GM18873 (cell line): ENCODE measurements at regions not wholly inside any gene's neighbourhood (a gene's known extent, or its start where the extent isn't known, plus 50 kb on each side); places are given as distances from the start of the nearest gene placed in this dataset.
A peak's percentile ranks its signal among the peaks of the same experiment; 100 is the strongest.

Experiments used
- ATAC-seq: cut with Tn5 transposase; IDR thresholded peaks from one replicate; pipeline ENCODE4 v1.9.1; 2021; ENCODE audit warnings: mild to moderate bottlenecking, moderate library complexity, moderate number of reproducible peaks; ENCODE audit not compliant: unreplicated experiment, low FRiP score

- no peak for ATAC-seq
These were observed 140.7 kb downstream of the NOL4 start for GRCh38 chr18:34083910-34084535.

GRCh38 chr18:34077599-34077998 is 147.1 kb downstream of the NOL4 start:
- no peak for ATAC-seq

GRCh38 chr18:34075963-34076860 is 148.5 kb downstream of the NOL4 start:
- no peak for ATAC-seq

GRCh38 chr18:34061226-34061625 is 163.5 kb downstream of the NOL4 start:
- no peak for ATAC-seq

GRCh38 chr18:34055227-34055626 is 169.5 kb downstream of the NOL4 start:
- no peak for ATAC-seq

GRCh38 chr18:34050661-34051060 is 174.1 kb downstream of the NOL4 start:
- ATAC-seq = no peak

- ATAC-seq = no peak
These were observed 175.2 kb downstream of the NOL4 start for GRCh38 chr18:34049511-34049910.

GRCh38 chr18:34048423-34048822 is 176.3 kb downstream of the NOL4 start:
- no peak for ATAC-seq

- ATAC-seq = no peak
These were observed 182.1 kb downstream of the NOL4 start for GRCh38 chr18:34042423-34043146.

GRCh38 chr18:34039611-34040010 is 185.1 kb downstream of the NOL4 start:
- ATAC-seq = no peak

- peak; percentile 56 for ATAC-seq
These were observed 185.5 kb downstream of the NOL4 start for GRCh38 chr18:34039201-34039600.

- no peak for ATAC-seq
These were observed 186.6 kb downstream of the NOL4 start for GRCh38 chr18:34038086-34038485.

GRCh38 chr18:34033968-34034367 is 190.7 kb downstream of the NOL4 start:
- ATAC-seq = no peak

GRCh38 chr18:34031810-34032209 is 192.9 kb downstream of the NOL4 start:
- ATAC-seq = no peak

- ATAC-seq = no peak
These were observed 196.4 kb downstream of the NOL4 start for GRCh38 chr18:34028324-34028723.

GRCh38 chr18:34025191-34025801 is 199.4 kb downstream of the NOL4 start:
- no peak for ATAC-seq

- no peak for ATAC-seq
These were observed 201.2 kb downstream of the NOL4 start for GRCh38 chr18:34023471-34023870.

GRCh38 chr18:34018336-34018735 is 206.4 kb downstream of the NOL4 start:
- no peak for ATAC-seq

GRCh38 chr18:34003687-34004086 is 221.0 kb downstream of the NOL4 start:
- no peak for ATAC-seq

GRCh38 chr18:34002130-34002529 is 222.6 kb downstream of the NOL4 start:
- ATAC-seq = no peak

GRCh38 chr18:34001376-34001775 is 223.3 kb downstream of the NOL4 start:
- no peak for ATAC-seq
